GM19351 (cell line): ENCODE measurements at regions not wholly inside any gene's neighbourhood (a gene's known extent, or its start where the extent isn't known, plus 50 kb on each side); places are given as distances from the start of the nearest gene placed in this dataset.

ENCODE experiments used
- ATAC-seq: cut with Tn5 transposase; IDR thresholded peaks from one replicate; pipeline ENCODE4 v1.9.1; 2021; ENCODE audit warnings: mild to moderate bottlenecking, moderate library complexity; ENCODE audit not compliant: unreplicated experiment

DNA sequence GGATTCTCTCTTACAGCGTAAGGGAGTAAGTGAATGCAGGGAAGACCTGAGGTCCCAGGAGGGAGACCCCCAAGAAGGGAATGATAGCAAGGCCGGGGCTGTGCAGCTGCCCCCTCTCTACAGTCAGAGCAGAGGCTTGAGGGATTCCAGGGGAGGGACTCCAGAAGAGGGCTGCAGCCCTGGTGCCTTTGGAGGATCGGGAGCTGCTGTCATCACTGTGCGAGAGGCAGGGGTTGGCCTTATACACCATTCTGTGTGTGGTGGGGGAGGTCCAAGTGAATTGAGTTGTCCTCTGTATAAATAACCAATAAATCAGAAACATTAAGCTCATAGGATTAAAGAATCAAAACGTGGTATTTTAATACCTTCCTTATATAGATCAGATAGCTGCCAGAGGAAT, 114.9 kb downstream of the GLI2 start:
- no peak for ATAC-seq

DNA sequence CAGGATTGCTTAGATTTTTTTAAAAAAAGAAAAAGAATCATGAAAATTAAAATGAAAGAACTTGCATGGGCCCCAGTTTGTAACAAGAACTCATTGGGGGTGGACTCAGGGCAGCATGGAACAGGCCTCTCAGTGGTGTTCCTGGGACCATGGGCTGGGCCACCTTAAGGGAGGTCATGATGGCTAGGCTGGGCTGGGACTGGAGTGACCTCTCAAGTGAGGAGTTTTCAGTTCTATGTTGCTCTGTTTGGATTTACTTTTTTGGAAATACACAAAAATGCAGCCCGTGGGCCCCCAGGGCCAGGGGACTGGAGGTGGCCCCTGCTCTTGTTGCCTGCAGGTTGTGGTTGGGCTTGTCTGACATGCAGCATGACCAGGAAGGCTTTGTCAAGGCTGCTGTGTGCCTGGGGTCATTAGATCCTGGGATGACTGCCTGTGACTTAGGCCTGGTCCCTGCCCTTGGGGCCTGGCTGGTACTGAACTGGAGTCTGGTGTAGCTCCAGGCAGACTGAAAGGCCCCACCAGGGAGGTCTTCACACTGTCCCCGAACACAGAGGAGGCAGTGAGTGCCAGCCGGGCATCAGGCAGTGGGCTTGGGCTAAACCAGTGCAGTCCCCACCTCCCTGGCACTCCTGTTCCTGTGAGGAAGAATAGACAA, 115.6 kb downstream of the GLI2 start:
- ATAC-seq, result no peak

DNA sequence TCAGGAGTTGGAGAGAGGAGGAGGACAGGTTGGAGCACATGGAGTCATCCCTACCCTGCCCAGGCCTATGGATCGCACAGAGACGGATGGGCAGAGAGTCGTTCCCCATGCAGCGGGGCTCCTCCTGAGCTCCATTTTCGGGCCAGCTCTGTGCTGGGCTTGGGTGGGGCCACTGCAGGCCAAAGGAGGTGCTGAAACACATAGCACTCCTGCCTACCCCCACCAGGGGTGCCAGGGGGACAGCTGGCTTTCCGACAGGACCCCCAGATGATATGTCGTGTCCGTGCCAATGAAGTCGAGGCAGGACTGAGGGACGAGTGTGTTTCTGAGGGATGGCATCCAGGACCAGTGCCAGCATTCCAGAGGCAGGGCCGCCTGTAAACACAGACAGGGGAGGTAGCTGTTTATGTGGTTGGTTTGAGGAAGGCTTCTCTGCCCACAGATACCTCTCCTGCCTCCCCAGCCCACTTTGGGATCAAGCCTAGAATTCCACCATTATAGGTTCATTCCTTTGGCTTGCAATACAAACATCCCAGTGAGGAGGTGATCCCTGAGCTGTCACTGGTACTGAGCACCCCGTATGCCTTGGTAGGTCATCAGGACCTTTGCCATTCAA, 116.6 kb downstream of the GLI2 start:
- ATAC-seq, result no peak

DNA sequence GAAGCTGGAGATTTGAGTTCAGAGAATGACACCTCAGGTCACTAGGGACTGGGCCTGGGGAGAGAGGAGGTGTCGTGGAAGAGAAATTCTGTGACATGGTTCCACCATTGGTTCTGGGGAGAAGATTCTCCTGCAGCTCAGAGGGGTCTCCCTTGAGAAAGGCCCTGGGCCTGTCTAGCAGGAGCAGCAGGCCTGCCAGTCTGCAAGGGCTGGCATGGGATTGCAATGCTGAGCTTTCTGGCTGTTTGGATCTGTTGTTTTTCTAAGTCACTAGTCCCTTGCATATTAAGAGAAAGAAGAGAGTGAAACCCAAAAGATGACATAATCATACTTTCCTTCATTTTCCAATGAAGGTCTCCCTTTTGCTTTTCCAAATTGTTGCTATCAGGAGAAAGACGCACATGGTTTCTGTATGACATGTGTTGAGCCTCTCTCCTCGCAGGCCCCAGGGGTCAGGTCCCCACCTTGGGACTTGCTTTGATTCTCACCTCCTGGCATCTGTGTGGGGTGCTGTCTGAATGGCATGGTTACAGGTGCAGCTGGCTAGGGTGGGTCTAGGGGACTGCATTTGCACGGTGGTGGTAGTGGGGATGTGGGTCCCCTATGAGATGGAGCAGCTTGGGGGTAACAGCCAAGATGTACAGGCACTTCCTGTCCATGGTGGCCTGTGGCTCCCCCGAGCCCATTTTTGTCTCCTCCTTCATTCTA, 117.8 kb downstream of the GLI2 start:
- ATAC-seq, result no peak

DNA sequence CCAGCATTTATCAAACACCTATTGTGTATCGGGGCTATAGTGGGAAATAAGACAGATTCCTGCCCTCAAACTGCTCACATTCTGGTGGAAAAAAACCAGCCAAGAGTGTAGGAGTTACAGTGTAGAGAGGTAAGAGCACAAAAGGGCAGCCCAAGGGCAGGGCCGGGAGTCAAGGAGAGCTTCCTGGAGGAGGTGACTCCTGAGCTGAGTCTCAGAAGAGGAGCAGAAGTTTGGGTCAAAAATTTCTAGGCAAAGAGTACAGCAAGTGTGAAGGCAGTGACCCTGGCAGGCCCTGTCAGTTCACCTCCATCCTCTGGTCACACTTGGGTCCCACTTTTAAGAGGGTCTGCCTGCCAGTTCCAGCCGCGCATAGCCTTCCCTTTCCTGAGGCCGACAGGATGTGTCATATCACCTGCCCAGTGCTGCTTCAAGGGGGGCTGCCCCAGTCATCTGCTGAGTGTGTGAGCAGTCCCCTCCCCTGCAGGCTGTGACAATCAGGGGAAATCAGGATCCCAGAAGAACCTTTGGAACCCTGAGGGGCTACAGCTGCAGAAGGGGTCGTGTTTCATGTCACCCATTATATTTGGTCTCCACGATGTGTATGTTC, 118.4 kb downstream of the GLI2 start:
- ATAC-seq, result no peak

DNA sequence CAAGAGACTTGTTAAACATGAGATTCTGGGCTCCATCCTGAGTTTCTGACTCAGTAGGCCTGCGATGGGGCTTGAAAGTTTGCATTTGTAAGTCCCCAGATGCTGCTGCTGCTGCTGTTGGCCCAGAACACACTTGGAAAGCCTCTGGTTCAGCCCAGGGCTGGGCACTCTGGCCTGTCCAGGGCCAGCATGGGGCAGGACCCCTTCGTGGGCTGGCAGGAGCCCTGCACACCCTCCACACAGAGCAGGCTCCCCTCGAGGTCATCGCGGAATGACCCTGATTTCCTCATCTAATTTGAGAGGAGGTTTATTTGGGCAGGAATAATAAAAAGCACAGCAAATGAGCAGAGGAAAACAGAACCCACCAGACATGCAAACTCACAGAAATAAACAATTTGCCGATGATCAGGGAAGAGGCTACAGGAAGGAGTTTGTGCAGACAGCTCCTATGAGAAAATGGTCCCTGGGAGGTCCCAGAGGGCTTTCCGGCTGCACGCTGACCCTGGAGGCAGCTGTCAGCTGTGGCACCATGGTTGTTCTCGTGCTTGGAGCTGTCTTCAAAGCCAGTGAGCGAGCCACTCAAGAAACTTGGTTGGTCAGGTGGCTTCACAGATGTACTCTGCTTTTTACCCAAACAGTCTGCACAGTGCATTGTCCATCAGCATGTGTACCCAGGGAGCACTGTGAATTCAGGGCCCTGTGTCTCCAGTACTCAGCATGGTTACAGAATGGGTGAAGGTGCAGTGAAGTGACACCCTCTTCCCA, 119.3 kb downstream of the GLI2 start:
- no peak for ATAC-seq

DNA sequence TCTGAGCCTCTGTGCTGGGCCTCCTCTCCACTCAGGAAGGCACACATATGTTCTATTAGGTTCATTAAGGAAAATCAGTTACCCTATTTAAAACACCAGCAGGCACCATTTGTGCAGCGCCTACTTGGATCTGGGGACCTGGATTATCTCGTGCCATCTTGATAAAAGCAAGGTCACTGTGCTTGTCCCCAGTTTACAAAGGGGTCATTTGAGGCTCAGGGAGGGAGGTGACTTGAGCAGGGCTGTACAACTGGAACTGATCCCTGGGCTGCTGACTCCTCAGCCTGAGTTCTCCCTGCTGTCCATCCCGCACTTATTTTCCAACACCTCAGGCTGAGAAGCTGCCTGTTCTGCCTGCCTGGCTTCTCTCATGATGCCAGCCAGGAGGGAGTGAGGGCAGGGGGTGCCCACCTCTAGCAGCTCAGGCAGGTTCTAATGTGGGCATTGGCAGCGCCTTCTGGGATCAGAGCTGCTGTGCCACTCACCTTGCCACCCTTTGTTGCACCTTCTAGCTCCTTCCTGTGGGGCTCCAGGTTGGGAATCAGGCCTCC, 120.3 kb downstream of the GLI2 start:
- ATAC-seq, result no peak

DNA sequence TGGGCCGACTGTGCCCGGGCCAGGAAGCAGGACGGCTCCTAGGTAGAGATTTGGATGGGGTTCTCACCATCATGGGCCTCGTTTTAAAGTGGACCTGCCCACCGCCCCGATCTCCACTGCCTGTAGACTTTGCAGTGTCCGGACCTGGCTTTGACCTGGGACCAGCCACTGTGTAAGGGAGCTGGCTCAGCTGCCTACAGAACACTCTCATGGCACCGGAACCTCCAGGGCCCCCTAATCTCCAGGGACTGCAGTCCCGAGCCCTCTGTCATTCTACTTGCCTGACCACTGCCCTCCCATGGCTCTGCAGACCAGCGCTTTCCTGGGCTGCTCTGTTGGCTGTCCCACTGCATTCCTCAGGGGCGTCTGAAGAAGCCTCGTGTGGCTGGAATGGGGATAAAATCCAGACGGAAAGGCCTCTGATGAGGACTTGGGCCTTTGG, 120.8 kb downstream of the GLI2 start:
- no peak for ATAC-seq

DNA sequence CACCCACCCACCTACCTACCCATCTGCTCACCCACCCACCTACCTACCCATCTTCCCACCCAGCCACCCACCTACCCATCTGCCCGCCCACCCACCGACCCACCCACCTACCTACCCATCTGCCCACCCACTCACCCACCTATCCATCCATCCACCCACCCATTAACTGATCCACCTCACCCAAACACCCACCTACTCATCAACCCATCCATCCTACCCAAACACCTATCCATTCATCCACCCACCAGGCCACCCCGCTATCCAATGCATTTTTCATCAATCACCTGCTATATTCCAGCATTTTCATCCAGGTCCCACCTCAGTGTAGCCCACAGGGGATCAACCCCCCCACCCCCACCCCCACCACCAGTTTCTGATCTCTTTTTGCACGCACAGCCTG, 121.8 kb downstream of the GLI2 start:
- ATAC-seq, result no peak

DNA sequence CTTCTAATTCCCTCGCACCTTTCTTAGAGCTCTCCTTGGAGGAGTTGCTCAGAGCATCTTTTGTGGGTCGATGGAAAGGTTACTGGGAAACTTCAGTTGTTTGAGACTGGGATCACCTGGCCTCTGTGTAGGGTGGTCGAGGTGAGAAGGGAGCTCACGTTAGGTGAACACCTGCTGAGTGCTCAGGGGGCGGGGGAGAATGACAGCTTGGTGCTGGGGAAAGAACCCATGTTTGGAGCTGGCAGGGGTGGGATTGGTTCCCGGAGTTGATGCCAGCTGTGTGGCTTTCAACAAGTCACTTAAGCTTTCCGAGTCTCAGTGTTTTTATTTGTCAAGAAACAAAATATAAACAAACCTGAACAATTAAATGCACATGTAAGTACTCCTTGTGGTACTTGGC, 122.3 kb downstream of the GLI2 start:
- ATAC-seq, result no peak

DNA sequence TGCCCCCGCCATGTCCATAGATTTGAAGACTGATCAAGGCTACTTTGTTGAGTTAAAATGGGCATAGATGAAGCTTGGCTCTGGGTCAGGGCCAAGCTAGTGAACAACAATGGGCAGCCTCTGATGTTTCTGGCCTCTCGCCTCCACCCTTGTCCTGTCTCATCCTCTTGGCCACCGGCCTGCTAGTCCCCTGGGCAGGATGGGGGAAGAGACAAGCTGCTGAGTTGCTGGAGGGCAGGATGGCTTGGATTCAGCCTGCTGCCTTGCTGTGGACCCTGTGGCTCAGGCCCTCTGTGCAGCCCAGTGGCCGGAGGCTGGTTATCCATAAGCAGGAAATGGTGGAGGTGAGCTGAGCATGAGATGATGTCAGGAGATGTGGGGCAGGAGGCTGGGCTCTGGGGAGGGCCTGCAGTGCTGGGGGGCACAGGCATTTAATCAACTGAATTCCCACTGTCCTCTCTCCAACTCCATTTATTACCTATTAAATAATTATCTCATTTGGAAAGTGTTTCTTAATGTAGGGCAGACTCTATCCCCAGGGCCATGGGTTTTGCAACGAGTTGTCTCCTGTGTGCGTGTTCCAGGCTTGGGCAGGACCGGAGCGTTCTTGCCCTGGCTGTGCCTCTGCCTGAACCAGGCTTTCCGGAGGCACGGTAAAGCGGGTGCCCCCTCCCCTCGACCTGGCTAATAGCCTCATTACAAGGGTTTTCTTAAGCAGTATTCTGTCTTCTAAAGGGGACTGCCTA, 122.9 kb downstream of the GLI2 start:
- ATAC-seq, result no peak

DNA sequence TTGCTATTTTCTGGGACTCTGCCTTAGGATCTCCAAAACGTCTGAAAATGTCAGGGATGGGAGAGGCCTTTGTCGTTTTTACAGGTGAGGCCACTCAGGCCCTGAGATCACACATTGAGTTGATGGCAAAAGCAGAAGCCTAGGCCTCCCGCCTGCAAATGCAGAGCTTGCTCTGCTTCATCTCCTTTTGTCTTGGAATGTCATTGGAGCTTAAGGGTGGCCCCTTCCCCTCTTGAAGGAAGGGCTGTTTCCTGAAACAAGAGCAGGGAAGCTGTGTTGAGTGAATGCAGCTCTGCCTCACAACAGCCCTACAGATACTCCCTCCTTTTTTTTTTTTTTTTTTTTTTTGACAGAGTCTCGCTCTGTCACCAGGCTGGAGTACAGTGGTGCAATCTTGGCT, 123.5 kb downstream of the GLI2 start:
- ATAC-seq, result no peak

DNA sequence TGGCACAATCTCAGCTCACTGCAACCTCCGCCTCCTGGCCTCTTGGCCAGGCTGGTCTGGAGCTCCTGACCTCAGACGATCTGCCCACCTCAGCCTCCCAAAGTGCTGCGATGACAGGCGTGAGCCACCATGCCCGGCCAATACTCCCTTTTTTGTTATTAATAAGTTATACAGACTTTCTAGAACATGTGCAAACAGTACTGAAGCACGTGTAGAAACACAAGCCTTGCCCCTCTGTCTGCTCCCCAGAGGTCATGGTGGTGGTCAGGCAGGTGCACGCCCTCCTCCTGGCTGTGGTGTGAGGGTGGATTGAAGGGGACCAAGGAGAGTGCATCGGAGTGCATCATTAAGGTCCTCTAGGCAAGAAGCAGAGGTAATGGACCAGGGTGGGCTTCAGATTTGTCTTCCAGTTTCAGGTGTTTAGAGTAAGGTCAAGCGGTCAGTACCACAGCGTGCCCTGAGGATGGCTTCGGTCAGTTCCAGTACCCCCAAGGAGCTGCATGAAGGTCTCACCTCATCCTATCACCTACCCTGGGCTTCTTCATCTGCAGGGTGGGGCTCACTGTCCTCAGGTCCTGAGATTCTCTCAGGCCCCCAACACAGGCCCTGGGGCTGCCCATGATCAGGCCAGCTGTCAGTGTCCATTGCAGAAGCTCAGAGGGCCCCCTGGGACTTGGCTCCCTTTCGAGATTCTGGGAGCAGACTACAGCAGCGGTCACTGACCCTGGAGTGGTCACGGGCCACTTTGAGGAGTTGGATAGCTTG, 124.3 kb downstream of the GLI2 start:
- no peak for ATAC-seq

DNA sequence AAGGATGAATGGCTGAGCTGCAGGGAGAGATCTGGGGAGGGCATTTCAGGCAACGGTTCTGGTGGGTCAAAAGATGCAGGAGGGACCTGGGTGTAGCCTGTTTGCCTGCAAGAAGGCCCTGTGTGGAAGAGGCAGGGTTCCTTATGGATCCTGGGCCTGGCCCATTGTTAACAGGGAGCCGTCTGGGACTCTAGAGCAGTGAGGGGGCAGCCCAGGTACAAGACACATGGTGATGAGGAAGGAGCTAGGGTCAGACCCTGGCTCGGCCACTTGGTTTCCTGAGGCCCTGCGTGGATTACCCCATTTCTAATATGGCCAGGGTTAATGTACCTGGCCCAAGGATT, 124.9 kb downstream of the GLI2 start:
- ATAC-seq, result no peak

DNA sequence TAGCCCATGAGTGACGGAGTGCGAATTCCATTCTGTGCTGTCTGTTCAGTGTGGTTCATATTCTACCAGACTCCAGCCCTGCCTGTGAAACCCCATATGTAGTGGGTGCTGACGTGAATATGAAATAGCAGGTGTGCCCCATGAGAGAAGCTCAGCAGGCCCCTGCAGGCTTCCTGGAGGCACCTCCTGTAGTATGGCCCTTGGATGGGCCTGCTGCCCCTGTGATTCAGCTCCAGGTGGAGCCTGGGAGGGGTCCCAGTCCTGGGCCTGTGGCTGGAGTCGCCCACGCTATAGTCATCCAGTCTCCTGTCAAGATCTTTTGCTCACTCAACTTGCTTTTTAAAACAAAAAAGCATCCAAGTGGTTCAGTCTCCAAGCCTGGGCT, 125.5 kb downstream of the GLI2 start:
- no peak for ATAC-seq

DNA sequence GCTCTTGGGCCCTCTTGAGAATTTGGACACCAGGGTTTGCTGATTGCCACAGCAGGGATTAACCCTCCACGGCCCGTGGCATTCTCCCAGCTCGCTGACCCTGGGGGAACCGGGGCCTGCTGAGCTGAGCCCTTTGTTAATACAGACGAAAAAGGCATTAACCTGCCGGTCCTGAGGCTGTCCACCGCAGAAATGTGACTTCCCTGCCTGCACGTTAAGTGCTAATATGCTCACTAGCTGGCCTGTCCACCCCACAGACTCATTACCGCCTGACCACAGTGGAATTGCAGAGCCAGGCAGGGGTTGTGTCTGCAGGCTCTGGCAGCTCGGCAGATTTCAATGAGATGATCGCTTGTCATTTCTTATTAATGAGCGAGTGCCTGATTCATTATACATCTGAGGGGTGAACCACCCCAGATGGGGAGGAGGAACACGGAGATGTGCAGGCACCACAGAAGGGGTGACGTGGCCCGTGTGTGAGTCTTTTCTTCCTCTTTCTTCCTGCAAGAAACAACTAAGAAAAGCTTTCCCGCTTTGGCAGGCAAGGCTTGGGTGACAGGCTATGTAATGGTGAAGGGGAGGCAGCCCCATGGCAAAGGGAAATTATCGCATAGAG, 126.0 kb downstream of the GLI2 start:
- ATAC-seq, result no peak

DNA sequence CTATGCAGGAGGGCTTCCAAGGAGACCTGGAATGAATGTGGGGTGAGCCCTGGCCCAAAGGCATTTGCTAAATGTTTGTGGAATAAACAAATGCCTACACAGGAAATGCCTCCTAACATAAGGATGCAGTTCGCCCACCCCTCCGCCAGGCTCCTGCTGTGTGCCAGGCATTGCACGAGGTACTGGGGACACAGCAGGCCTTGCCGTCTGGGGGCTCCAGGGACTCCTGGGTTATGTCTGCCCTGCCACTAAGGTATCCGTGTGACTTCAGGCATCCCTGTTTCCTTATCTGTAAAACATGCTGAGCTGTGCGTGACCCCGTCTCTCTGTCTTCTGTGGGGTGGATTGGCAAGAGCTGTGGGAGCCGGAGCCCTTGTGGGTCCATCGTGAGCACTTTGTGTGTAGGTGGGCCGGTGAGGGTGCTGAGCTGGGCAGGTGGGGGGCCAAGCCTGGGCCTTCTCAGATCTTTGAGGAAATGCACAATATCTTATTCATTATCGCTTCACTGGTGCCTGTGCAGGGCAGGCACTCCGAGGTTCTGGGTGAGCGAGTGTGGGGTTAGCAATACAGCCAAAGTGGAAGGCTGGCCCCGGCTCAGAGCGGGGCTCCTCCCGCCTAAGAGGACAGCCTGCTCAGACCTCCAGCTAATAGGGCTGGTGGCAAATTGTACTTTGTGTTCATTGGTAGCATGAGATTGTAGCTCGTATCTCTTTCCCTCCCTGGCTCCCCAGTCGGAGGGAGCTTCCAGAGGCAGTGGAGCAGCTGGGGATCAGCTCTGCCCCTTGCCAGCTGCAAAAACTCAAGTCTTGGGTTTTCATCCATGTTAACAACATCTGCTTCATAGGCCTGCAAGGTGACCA, 126.8 kb downstream of the GLI2 start:
- no peak for ATAC-seq

DNA sequence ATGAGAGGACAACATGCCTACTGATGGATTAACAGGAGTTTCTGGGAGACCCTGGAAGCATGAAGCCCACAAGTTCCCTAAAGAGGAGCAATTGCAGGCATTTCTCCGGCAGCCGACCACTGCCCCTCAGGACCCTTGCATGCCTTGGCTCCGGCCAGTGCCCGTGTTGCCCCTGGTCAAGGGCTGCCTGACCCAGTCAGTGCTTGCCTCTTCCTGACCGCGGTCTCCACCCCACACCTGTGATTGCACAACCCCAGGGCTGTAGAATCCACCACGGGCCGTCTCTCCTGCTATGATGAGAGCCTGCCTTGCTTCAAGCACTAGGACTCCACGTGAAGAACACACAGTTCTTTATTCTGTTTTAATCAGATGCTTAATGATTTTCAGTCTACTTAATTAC, 127.5 kb downstream of the GLI2 start:
- ATAC-seq, result no peak
